HepG2 (cell line): ENCODE measurements at regions not wholly inside any gene's neighbourhood (a gene's known extent, or its start where the extent isn't known, plus 50 kb on each side); places are given as distances from the start of the nearest gene placed in this dataset.

Experiments used
- ATAC-seq: fragments of 200-7000 bp; cut with Tn5 transposase; 3 replicates; pipeline ENCODE4 v1.9.1; 2020; ENCODE audit warnings: mild to moderate bottlenecking, moderate library complexity
- BruUV-seq: library from RNA; stranded (reverse); fragments of 400-500 nt; replicated peaks from 2 replicates; lab custom pipeline; 2021; lab: Mats Ljungman, UMichigan
- CTCF ChIA-PET: fragments of 300-600 bp; formaldehyde crosslinking; extraction: SDS; loops from one replicate; lab custom pipeline; 2021; ENCODE audit warnings: low total read pairs, inconsistent platforms, low intra/inter-chr PET ratio; lab: Yijun Ruan, JAX
- POLR2A ChIA-PET: fragments of 350-600 bp; sonication (Branson Sonifier 250); formaldehyde crosslinking; loops from one replicate; lab custom pipeline; 2020; ENCODE audit warnings: antibody characterized with exemption, inconsistent platforms; lab: Yijun Ruan, JAX
- DNase-seq: peaks from one replicate; pipeline ENCODE4 v3.0.0-alpha.2; 2015; ENCODE audit warnings: low spot score
- FAIRE-seq: peaks from 3 replicates; lab custom pipeline; 2011; peaks lifted over from hg19 to GRCh38; lab: Jason Lieb, UNC
- H2AFZ ChIP-seq: one replicate; pipeline ENCODE4 v1.6.1; 2011; ENCODE audit warnings: low read length, inconsistent platforms
- H3K27ac ChIP-seq: fragments of 300-600 bp; 3 replicates; pipeline ENCODE4 v1.8.0; 2011; ENCODE audit warnings: mixed run types, mild to moderate bottlenecking, mixed read lengths, low read length, inconsistent platforms; ENCODE audit not compliant: insufficient read depth; ENCODE audit errors: extremely low read length
- H3K27me3 ChIP-seq, 2 experiments: fragments of 200-600 bp in 1 of 2; 2 replicates in 1 of 2; 3 replicates in 1 of 2; pipeline versions ENCODE4 v1.6.0 to v1.8.0; 2011; ENCODE audit warnings: low read length in 2 of 2, mild to moderate bottlenecking in 2 of 2, moderate library complexity in 2 of 2, inconsistent platforms in 1 of 2; ENCODE audit not compliant: insufficient read depth in 2 of 2, control insufficient read depth in 1 of 2
- H3K36me3 ChIP-seq, 2 experiments: fragments of 200-600 bp in 1 of 2; replicated peaks in 1 of 2; 2 replicates in 1 of 2; 3 replicates in 1 of 2; pipeline versions ENCODE4 v1.5.1 to v1.8.0; 2011; ENCODE audit warnings: low read length in 2 of 2, inconsistent platforms in 1 of 2; ENCODE audit not compliant: insufficient read depth in 2 of 2, control insufficient read depth in 1 of 2
- H3K4me1 ChIP-seq: 2 replicates; pipeline ENCODE4 v1.5.1; 2012; ENCODE audit warnings: low read length, inconsistent platforms; ENCODE audit not compliant: insufficient read depth
- H3K4me2 ChIP-seq: 2 replicates; pipeline ENCODE4 v1.6.0; 2011; ENCODE audit warnings: low read depth, low read length, inconsistent platforms
- H3K4me3 ChIP-seq, 3 experiments: fragments of 200-600 bp in 1 of 3; sonication (generic), shearing (Covaris generic) in 1 of 3; replicated peaks in 1 of 3; 2 replicates each; pipeline ENCODE4 v1.5.1; 2011 to 2016; ENCODE audit warnings: low read length in 3 of 3, inconsistent platforms in 2 of 3, low read depth in 2 of 3, mild to moderate bottlenecking in 2 of 3, control low read depth in 1 of 3, mixed read lengths in 1 of 3; ENCODE audit not compliant: insufficient read depth in 1 of 3
- H3K79me2 ChIP-seq: one replicate; pipeline ENCODE4 v1.6.1; 2011; ENCODE audit warnings: low read length, inconsistent platforms; ENCODE audit not compliant: insufficient read depth
- H3K9ac ChIP-seq: 2 replicates; pipeline ENCODE4 v1.6.0; 2011; ENCODE audit warnings: mild to moderate bottlenecking, low read depth, low read length, inconsistent platforms; ENCODE audit not compliant: insufficient read depth
- H3K9me3 ChIP-seq: 2 replicates; pipeline ENCODE4 v1.5.1; 2012; ENCODE audit warnings: mild to moderate bottlenecking, low read length
- H4K20me1 ChIP-seq: 2 replicates; pipeline ENCODE4 v1.6.0; 2011; ENCODE audit warnings: inconsistent platforms, mild to moderate bottlenecking, low read length, moderate library complexity; ENCODE audit not compliant: insufficient read depth
- ARHGAP35 ChIP-seq: sonication (generic); formaldehyde crosslinking; IDR thresholded peaks from 2 replicates; pipeline ENCODE4 v1.9.0; 2022; ENCODE audit warnings: mild to moderate bottlenecking, inconsistent platforms, moderate library complexity, missing genetic modification reagents, borderline replicate concordance
- KAT2B ChIP-seq: fragments of 150-350 bp; IDR thresholded peaks from 2 replicates; pipeline ENCODE4 v1.6.1; 2014; ENCODE audit warnings: low read depth, low read length, borderline replicate concordance
- NRL ChIP-seq: sonication (generic); formaldehyde crosslinking; IDR thresholded peaks from 2 replicates; pipeline ENCODE4 v1.5.0; 2020; ENCODE audit warnings: missing genetic modification reagents, mild to moderate bottlenecking, moderate library complexity, borderline replicate concordance
- RBM39 ChIP-seq: fragments of 200-400 bp; formaldehyde crosslinking; IDR thresholded peaks from one replicate; pipeline ENCODE4 v1.6.1; 2018; ENCODE audit warnings: antibody characterized with exemption, mild to moderate bottlenecking, low read depth, low read length; ENCODE audit not compliant: poor library complexity, severe bottlenecking
- ZC3H4 ChIP-seq: sonication (generic); formaldehyde crosslinking; IDR thresholded peaks from 2 replicates; pipeline ENCODE4 v1.4.0; 2020; ENCODE audit warnings: missing genetic modification reagents, borderline replicate concordance
- ZNF138 ChIP-seq: sonication (generic); formaldehyde crosslinking; IDR thresholded peaks from 2 replicates; pipeline ENCODE4 v1.5.0; 2020; ENCODE audit warnings: mild to moderate bottlenecking, low read depth, missing genetic modification reagents
- ZNF777 ChIP-seq: sonication (generic); formaldehyde crosslinking; IDR thresholded peaks from 2 replicates; pipeline ENCODE4 v1.4.0; 2020; ENCODE audit warnings: missing genetic modification reagents
- in situ Hi-C: cut with HindIII; loops from 2 replicates; pipeline ENCODE4 v1.10.0; 2017; ENCODE audit warnings: low pct_unique_long_range_greater_than_20kb; ENCODE audit not compliant: extremely low pct_ligation_motif_present
- intact Hi-C: fragments of 100-400 bp; cut with micrococcal nuclease; formaldehyde crosslinking; loops from one replicate; pipeline ENCODE4 v1.10.0; 2022; ENCODE audit not compliant: unreplicated experiment
- TF ChIP-seq, protein P1 (sequence below): sonication (generic); formaldehyde crosslinking; conservative IDR thresholded peaks from 2 replicates; pipeline ENCODE4 v1.5.0; 2020; ENCODE audit warnings: missing genetic modification reagents
- TF ChIP-seq, protein P2 (sequence below): sonication (generic); formaldehyde crosslinking; IDR thresholded peaks from 2 replicates; pipeline ENCODE4 v1.5.0; 2020; ENCODE audit warnings: mild to moderate bottlenecking, missing genetic modification reagents, moderate library complexity
- TF ChIP-seq, protein P3 (sequence below): sonication (generic); formaldehyde crosslinking; IDR thresholded peaks from 2 replicates; pipeline ENCODE4 v1.4.0; 2020; ENCODE audit warnings: missing genetic modification reagents, borderline replicate concordance
- TF ChIP-seq, protein P4 (sequence below): sonication (generic); formaldehyde crosslinking; IDR thresholded peaks from 2 replicates; pipeline ENCODE4 v1.4.0; 2020; ENCODE audit warnings: missing genetic modification reagents, low read depth, mild to moderate bottlenecking, borderline replicate concordance
- TF ChIP-seq, protein P5 (sequence below): sonication (generic); formaldehyde crosslinking; IDR thresholded peaks from 2 replicates; pipeline ENCODE4 v1.4.0; 2020; ENCODE audit warnings: mild to moderate bottlenecking, missing genetic modification reagents

DNA sequence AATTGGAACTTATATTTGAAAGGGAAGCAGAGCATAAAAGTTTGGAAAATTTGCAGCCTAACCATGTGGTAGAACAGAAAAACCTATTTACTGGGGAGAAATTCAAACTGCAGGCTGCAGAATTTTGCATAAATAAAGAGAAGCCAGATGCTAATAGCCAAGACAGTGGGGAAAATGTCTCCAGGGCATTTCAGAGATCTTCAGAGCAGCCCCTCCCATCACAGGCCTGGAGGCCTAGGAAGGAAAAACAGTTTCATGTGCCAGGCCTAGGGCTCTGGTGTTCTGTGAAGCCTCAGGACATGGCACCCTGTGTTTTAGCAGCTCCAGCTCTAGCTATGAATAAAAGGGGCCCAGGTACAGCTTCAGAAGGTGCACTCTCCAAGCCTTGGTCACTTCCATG lies 648.7 kb upstream of the FRG1 start:
- H3K79me2 ChIP-seq = no peaks in the 10 kb centered on the region
- H2AFZ ChIP-seq = no peak overlapping the region
- H3K4me3 ChIP-seq = no peak overlapping the region
- no peaks in the 10 kb centered on the region for H4K20me1 ChIP-seq
- no peaks in the 10 kb centered on the region for H3K27me3 ChIP-seq
- FAIRE-seq (no peak), DNase-seq (no peak), ATAC-seq (no peak)
- no TSS peak for BruUV-seq
- no peak overlapping the region for H3K9ac ChIP-seq
- H3K36me3 ChIP-seq = 0 out of 5 replicates have a peak, but pooled peaks cover 0 to 2% of the 10 kb centered on the region in 2 experiments
- CTCF ChIA-PET = no interaction called here
- H3K4me2 ChIP-seq = no peak overlapping the region
- intact Hi-C loops (no loop called here), in situ Hi-C loops (no loop called here)
- no peak overlapping the region for H3K27ac ChIP-seq
- no peaks in the 10 kb centered on the region for H3K4me1 ChIP-seq
- no peaks in the 10 kb centered on the region for H3K9me3 ChIP-seq
- POLR2A ChIA-PET = no interaction called here
- TF ChIP-seq, protein P1, sequence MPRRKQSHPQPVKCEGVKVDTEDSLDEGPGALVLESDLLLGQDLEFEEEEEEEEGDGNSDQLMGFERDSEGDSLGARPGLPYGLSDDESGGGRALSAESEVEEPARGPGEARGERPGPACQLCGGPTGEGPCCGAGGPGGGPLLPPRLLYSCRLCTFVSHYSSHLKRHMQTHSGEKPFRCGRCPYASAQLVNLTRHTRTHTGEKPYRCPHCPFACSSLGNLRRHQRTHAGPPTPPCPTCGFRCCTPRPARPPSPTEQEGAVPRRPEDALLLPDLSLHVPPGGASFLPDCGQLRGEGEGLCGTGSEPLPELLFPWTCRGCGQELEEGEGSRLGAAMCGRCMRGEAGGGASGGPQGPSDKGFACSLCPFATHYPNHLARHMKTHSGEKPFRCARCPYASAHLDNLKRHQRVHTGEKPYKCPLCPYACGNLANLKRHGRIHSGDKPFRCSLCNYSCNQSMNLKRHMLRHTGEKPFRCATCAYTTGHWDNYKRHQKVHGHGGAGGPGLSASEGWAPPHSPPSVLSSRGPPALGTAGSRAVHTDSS = no peak
- TF ChIP-seq ZNF138 (CRISPR knock-in tag) (no peak), ZNF777 (no peak), ZC3H4 (CRISPR knock-in tag) (no peak), ARHGAP35 (no peak), RBM39 (no peak), NRL (no peak), KAT2B (no peak)
- TF ChIP-seq, protein P2, sequence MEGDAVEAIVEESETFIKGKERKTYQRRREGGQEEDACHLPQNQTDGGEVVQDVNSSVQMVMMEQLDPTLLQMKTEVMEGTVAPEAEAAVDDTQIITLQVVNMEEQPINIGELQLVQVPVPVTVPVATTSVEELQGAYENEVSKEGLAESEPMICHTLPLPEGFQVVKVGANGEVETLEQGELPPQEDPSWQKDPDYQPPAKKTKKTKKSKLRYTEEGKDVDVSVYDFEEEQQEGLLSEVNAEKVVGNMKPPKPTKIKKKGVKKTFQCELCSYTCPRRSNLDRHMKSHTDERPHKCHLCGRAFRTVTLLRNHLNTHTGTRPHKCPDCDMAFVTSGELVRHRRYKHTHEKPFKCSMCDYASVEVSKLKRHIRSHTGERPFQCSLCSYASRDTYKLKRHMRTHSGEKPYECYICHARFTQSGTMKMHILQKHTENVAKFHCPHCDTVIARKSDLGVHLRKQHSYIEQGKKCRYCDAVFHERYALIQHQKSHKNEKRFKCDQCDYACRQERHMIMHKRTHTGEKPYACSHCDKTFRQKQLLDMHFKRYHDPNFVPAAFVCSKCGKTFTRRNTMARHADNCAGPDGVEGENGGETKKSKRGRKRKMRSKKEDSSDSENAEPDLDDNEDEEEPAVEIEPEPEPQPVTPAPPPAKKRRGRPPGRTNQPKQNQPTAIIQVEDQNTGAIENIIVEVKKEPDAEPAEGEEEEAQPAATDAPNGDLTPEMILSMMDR (CRISPR knock-in tag) = no peak
- TF ChIP-seq, protein P3, sequence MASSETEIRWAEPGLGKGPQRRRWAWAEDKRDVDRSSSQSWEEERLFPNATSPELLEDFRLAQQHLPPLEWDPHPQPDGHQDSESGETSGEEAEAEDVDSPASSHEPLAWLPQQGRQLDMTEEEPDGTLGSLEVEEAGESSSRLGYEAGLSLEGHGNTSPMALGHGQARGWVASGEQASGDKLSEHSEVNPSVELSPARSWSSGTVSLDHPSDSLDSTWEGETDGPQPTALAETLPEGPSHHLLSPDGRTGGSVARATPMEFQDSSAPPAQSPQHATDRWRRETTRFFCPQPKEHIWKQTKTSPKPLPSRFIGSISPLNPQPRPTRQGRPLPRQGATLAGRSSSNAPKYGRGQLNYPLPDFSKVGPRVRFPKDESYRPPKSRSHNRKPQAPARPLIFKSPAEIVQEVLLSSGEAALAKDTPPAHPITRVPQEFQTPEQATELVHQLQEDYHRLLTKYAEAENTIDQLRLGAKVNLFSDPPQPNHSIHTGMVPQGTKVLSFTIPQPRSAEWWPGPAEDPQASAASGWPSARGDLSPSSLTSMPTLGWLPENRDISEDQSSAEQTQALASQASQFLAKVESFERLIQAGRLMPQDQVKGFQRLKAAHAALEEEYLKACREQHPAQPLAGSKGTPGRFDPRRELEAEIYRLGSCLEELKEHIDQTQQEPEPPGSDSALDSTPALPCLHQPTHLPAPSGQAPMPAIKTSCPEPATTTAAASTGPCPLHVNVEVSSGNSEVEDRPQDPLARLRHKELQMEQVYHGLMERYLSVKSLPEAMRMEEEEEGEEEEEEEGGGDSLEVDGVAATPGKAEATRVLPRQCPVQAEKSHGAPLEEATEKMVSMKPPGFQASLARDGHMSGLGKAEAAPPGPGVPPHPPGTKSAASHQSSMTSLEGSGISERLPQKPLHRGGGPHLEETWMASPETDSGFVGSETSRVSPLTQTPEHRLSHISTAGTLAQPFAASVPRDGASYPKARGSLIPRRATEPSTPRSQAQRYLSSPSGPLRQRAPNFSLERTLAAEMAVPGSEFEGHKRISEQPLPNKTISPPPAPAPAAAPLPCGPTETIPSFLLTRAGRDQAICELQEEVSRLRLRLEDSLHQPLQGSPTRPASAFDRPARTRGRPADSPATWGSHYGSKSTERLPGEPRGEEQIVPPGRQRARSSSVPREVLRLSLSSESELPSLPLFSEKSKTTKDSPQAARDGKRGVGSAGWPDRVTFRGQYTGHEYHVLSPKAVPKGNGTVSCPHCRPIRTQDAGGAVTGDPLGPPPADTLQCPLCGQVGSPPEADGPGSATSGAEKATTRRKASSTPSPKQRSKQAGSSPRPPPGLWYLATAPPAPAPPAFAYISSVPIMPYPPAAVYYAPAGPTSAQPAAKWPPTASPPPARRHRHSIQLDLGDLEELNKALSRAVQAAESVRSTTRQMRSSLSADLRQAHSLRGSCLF = no peak
- TF ChIP-seq, protein P4, sequence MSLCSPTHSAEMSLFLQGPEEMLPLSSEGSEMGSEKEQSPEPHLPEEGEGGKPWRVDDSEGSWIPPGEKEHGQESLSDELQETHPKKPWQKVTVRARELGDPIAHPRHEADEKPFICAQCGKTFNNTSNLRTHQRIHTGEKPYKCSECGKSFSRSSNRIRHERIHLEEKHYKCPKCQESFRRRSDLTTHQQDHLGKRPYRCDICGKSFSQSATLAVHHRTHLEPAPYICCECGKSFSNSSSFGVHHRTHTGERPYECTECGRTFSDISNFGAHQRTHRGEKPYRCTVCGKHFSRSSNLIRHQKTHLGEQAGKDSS (CRISPR knock-in tag) = no peak
- TF ChIP-seq, protein P5, sequence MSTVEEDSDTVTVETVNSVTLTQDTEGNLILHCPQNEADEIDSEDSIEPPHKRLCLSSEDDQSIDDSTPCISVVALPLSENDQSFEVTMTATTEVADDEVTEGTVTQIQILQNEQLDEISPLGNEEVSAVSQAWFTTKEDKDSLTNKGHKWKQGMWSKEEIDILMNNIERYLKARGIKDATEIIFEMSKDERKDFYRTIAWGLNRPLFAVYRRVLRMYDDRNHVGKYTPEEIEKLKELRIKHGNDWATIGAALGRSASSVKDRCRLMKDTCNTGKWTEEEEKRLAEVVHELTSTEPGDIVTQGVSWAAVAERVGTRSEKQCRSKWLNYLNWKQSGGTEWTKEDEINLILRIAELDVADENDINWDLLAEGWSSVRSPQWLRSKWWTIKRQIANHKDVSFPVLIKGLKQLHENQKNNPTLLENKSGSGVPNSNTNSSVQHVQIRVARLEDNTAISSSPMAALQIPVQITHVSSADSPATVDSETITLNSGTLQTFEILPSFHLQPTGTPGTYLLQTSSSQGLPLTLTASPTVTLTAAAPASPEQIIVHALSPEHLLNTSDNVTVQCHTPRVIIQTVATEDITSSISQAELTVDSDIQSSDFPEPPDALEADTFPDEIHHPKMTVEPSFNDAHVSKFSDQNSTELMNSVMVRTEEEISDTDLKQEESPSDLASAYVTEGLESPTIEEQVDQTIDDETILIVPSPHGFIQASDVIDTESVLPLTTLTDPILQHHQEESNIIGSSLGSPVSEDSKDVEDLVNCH (CRISPR knock-in tag) = no peak
